NCI-H187 (cell line): ENCODE measurements at regions not wholly inside any gene's neighbourhood (a gene's known extent, or its start where the extent isn't known, plus 50 kb on each side); places are given as distances from the start of the nearest gene placed in this dataset.
A peak's percentile ranks its signal among the peaks of the same experiment; 100 is the strongest.
"Not testable (repeated sequence)": the region's sequence is repeated elsewhere in the genome, so short reads cannot be mapped to it uniquely, and the experiment has no call there.

Experiments used
- DNase-seq, 2 experiments: peaks; one replicate each; lab custom pipeline; 2025; lab: John Stamatoyannopoulos, UW

DNA sequence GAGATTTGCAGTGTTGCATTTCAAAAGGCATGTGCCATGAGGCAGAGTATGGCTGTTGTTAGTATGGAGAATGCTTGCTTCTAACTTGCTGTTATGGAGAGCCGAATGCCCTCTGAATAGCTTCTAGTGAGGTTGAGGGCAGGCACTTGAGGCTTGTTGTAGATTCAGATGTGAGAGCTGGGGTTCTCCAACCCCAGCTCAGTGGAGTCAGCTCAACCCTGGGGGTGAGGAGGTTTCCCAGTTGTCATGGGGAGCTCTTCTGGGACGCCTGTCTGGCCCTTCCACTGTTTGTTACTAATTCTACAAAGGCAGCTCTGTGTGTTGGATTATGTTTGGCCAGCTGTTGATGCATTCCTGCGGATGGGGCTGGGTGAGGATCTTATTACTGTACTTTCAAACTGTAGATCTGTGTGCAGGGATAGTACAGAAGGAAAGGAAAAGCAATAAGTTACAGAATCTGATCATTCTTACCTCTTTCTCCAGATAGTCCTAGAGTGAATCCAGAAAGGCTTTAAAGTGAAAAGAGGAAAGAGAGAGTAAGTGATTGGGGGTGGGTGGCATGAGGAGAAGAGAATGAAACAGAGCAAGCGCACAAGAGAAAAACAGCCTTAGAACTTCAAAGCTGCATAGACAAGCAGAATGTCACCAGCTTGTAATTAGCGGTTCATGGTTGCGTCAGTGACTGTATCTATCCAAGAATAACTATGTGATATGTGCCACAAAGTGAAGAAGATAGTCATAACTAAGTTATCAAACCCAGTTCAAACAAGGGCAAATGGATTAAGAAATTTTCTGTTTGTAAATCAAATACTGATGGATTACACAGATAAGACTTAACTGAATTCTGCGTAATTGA, 148.7 kb downstream of the PRL start:
- DNase-seq: peak; percentile 47 to 50

GRCh38 chr6:22149096-22149495, 147.7 kb downstream of the PRL start:
- DNase-seq: no peak

DNA sequence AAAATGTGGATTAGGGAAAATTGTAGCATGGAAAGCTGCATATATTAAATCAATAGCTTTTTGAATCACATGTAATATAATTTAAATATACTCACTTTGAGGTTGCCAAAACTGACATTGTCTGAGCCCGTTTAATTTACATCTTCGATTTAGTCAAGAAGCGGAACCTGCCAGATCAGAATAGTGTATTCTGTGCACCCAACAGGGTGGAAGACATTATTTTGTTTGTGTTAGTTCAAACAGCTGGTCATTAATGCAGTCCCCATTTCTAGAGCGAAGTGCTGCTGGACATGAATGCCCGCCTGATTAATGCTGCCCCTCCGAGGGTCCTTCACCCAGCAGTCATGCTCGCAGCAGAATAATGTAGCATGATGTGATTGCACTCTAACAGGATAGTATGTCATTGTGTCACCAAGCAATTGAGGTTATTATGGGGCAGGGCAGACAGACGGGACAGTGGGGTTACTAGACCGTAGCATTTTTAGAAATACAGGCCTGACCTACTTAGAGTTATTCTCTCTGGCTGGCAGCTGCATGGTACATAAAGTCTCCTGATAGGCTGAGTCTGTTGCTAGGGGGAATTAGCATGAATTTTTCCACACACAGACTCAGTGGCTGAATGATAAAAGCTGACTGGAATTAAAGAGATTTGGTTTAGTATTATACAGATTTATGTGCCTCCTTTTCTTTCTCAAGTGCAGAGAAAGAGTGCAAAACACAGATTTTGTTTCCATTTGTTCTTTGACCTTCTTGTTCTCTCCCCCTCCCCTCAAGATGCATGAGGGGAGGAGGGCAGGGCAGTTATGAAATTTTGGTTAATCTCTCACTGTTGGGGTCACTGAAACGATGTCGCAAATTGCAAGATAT, 147.1 kb downstream of the PRL start:
- no peak for DNase-seq

- DNase-seq: no peak
These were observed 146.3 kb downstream of the PRL start for GRCh38 chr6:22150368-22151035.

DNA sequence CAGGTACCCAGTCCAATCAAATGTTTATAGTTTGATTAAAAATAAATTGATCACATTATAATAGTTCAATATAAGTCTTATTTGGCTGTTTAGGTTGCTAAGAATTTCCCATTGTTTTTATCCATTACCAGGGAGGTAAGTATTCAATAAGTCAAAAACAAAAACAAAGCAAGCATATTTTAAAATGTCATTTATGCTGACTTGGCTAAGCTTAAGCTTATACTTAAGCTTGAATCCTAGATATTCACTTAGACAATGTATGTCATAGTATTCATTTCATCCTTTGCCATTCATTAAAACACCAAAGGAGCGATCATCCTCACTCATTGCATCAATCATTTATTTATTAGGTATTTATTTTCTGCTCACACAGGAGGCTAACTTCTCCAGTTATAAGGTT, 144.9 kb downstream of the PRL start:
- no peak for DNase-seq

- no peak for DNase-seq
These were observed 144.0 kb downstream of the PRL start for GRCh38 chr6:22152841-22153240.

DNA sequence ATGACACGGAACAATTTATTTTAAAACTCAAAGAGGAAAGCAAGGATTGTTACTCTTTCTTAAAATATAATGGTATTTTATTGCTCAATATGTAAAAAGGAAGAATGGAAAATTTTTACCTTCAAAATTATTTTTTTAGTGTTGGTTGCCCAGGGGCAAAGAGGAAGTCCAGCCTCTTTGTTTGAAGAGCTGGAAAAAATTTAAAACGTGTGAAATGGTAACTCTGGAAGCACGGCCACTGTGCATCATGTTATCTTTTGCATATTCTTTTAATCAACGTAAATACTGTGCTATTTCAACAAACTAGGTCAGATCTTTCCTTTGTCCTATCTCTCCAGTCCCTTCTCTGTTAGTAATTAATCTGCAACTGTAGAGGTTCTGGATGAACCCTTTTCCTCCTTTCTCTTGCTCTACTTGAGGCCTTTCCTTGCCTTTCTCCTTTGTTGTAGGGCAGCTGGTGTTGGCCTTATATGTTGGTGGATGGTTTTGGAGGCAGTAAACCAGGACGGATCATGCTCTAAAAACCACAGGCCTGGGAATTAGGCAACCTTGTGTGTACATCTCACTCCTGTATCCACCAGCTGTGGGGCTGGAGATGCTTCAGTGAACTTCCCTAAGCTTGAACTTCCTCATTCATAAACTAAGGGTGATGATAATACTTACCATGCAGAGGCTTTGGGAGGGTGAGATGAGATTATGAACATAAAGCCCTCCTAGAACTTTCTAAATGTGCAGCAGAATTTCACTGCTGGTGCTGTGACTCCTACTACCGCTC, 143.3 kb downstream of the PRL start:
- no peak for DNase-seq

DNA sequence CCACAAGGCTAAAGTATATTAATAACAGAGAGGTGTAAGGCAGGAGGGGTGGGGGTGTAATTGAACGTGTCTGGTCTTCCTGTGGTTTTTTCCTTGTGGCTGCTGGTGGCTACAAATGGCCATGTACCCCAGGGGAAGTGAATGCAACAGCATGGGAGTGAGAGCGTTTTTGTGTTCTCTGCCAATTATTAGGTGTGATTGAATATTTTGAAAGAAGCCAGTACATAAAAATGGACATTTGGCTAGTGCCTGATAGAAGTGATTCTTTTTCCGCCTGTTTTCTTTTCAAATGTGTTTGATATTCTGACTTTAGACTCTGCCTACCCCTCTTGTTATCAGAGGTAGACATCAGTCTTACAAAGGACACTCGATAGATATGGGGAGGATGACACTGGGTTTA, 141.3 kb downstream of the PRL start:
- no peak for DNase-seq

- DNase-seq: no peak
These were observed 139.6 kb downstream of the PRL start for GRCh38 chr6:22157233-22157632.

DNA sequence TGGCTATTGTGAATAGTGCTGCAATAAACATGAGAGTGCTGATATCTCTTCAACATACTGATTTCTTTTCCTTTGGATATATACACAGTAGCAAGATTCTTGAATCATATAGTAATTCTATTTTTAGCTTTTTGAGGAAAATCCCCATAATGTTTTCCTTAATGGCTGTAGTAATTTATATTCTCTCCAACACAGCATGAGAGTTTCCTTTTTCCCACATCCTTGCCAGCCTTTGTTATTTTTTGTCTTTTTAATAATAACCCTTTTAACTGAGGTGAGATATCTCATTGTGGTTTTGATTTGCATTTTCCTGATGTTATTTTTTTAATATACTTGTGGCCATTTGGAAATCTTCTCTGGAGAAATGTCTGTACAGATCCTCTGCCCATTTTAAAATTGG, 132.6 kb downstream of the PRL start:
- no peak for DNase-seq

DNA sequence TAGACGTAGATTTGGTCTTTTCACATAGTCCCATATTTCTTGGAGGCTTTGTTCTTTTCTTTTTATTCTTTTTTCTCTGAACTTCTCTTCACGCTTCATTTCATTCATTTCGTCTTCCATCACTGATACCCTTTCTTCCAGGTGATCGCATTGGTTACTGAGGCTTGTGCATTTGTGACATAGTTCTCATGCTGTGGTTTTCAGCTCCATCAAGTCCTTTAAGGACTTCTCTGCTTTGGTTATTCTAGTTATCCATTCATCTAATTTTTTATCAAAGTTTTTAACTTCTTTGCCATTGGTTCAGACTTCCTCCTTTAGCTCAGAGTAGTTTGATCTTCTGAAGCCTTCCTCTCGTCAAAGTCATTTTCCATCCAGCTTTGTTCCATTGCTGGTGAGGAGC, 125.8 kb downstream of the PRL start:
- not testable (repeated sequence) for DNase-seq

DNA sequence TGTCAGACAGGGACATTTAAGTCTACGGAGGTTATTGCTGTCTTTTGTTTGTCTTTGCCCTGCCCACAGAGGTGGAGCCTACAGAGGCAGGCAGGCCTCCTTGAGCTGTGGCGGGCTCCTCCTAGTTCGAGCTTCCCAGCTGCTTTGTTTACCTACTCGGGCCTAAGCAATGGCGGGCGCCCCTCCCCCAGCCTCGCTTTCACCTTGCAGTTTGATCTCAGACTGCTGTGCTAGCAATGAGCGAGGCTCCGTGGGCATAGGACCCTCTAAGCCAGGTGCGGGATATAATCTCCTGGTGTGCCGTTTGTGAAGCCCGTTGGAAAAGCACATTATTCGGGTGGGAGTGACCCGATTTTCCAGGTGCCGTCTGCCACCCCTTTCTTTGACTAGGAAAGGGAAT, 125.0 kb downstream of the PRL start:
- DNase-seq: not testable (repeated sequence)

GRCh38 chr6:22173311-22173710, 123.5 kb downstream of the PRL start:
- no peak for DNase-seq

DNA sequence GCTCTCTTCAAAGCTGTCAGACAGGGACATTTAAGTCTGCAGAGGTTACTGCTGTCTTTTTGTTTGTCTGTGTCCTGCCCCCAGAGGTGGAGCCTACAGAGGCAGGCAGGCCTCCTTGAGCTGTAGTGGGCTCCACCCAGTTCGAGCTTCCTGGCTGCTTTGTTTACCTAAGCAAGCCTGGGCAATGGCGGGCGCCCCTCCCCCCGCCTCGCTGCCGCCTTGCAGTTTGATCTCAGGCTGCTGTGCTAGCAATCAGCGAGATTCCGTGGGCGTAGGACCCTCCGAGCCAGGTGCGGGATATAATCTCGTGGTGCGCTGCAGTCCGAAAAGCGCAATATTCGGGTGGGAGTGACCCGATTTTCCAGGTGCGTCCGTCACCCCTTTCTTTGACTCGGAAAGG, 116.6 kb downstream of the PRL start:
- not testable (repeated sequence) for DNase-seq

DNA sequence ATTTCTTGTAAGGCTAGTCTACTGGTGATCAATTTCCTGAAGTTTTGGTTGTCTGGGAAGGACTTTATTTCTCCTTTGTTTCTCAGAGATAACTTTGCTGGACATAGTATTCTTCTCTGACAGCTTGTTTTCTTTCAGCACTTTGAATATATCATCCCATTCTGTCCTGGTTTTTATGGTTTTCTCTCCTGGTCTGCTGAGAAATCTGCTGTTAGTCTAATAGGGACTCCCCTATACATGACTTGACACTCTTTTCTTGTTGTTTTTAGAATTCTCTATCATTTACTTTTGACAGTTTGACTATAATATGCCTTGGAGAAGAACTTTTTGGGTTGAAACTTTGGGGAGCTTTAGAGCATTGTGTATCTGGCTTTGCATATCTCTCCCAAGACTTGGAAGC, 112.5 kb downstream of the PRL start:
- no peak for DNase-seq

DNA sequence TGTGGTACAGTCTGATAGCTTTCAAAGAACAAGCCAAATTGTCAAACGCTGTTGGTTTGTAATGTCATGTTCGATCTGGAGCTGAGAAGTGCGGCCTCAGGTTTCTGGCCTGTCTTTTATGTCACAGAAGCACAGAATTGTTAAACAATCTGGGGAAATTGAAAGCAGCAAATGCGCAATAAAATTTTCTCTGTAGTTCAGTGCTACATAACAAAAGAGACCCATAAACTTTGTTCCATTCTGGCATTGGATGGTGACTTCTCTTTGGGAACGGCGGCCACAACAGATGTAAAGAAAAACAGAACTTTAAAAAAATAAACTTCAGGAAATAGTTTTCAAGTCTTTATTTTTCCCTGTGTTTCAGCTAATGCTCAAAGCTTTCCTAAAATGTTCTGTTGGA, 106.9 kb downstream of the PRL start:
- no peak for DNase-seq

DNA sequence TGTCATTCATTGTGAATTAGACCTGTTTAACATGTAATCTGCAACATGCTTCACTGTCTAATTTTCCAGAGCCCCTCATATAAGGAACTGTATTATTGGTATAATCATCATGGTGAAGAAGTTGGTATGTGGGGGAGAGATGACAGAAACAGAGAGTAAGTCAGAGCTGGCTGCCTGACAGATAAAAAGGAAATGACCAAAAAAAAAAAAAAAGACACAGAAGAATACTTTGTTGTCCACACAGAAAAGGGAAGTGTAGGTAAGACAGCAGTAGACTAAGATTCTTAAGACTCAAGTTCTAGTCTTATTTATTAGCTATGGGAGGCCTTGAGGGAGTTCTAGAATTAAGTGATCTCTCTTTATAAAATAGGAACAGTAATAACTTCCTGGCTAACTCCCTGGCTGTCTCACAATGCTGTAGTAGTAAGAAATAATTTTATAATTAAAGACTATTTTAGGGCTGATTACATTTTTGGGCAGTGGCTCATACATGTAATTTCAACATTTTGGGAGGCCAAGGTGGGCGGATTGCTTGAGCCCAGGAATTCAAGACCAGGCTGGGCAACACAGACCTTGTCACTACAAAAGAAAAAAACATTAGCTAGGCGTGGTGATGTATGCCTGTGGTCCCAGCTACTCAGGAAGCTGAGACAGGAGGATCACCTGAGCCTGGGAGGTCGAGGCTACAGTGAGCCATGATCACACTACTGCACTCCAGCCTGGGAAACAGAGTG, 102.5 kb downstream of the PRL start:
- no peak for DNase-seq

DNA sequence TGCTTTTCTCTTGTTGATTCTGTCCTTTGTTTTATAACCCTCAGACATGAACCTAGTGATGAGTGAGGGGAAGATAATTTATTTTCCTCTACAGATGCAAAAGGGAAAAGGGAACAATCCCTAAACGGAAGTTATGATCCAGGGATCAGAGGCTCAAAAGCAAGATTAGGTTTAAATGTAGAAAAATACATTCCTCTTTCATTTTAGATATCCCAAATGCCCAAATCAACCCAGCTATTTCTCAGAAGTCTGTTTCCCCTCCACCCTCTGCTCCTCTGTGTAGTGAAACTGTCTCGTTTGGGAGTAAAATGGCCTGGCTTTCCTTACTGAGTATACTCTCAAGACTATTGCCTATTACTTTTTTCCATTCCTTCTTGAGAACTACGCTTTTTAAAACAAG, 97.1 kb downstream of the PRL start:
- DNase-seq: no peak

- DNase-seq: no peak
These were observed 92.7 kb downstream of the PRL start for GRCh38 chr6:22204153-22204552.

DNA sequence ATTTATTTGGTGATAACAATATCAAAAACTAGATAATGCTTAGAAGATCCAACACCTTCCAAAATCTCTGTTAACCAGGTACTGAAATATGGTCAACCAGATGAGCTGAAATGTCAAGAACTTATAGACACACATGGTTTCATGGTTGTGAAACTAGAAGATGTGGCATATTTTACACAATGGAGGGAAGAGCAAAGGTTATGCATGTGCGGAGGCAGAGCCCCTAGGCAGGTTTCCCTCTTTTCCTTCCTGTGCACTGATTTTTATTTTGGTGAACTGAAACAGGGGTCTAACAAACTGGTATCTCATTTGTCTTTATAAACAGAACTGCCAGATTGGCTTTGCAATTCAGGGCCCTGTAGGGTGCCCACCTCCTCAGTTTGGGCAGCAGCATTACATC, 91.6 kb downstream of the PRL start:
- no peak for DNase-seq

DNA sequence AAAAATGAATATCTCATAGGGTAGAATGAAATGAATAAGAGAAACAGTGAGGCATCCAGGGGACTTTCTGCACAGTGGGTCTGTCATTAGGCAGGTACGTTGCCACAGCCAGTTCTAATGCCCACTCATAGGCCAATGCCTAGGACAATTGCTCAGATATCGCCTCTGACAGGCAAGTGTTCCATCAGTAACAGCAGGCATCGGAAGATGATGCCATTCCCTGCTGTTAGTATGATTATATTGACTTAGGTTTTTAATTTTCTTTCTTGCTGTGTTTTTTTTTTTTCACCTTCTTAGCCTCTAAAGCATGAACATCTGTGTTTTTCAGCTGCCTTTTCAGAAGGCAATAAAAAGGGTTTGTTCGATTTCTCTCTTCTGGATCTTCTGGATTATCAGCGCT, 90.7 kb downstream of the PRL start:
- DNase-seq: no peak
